ENCODE measurements at regions not wholly inside any gene's neighbourhood (a gene's known extent, or its start where the extent isn't known, plus 50 kb on each side); places are given as distances from the start of the nearest gene placed in this dataset.
"Not testable (repeated sequence)": the region's sequence is repeated elsewhere in the genome, so short reads cannot be mapped to it uniquely, and the experiment has no call there.

GRCh38 chr4:18479825-18480224 is 458.3 kb upstream of the LCORL start:
- DNase-seq (ENCODE audit: low read depth in 2 of 2) = no peak

GRCh38 chr4:18463987-18464559 is 442.5 kb upstream of the LCORL start:
- no peak for DNase-seq (ENCODE audit: low read depth in 2 of 2)

GRCh38 chr4:18458465-18458864 is 436.9 kb upstream of the LCORL start:
- no peak for DNase-seq (ENCODE audit: low read depth in 2 of 2)

GRCh38 chr4:18454349-18454748 is 432.8 kb upstream of the LCORL start:
- DNase-seq (ENCODE audit: low read depth in 2 of 2) = no peak

GRCh38 chr4:18445110-18445509 is 423.6 kb upstream of the LCORL start:
- DNase-seq (ENCODE audit: low read depth in 2 of 2) = no peak

- DNase-seq (ENCODE audit: low read depth in 2 of 2) = no peak
These were observed 422.7 kb upstream of the LCORL start for GRCh38 chr4:18444206-18444605.

- DNase-seq (ENCODE audit: low read depth in 2 of 2) = no peak
These were observed 421.4 kb upstream of the LCORL start for GRCh38 chr4:18442957-18443356.

- no peak for DNase-seq (ENCODE audit: low read depth in 2 of 2)
These were observed 420.1 kb upstream of the LCORL start for GRCh38 chr4:18441676-18442075.

- no peak for DNase-seq (ENCODE audit: low read depth in 2 of 2)
These were observed 419.6 kb upstream of the LCORL start for GRCh38 chr4:18441203-18441590.

- DNase-seq (ENCODE audit: low read depth in 2 of 2) = no peak
These were observed 419.1 kb upstream of the LCORL start for GRCh38 chr4:18440527-18441202.

GRCh38 chr4:18439311-18439710 is 417.8 kb upstream of the LCORL start:
- no peak for DNase-seq (ENCODE audit: low read depth in 2 of 2)

- no peak for DNase-seq (ENCODE audit: low read depth in 2 of 2)
These were observed 414.2 kb upstream of the LCORL start for GRCh38 chr4:18435781-18436180.

GRCh38 chr4:18422685-18423084 is 401.1 kb upstream of the LCORL start:
- no peak for DNase-seq (ENCODE audit: low read depth in 2 of 2)

- no peak for DNase-seq (ENCODE audit: low read depth in 2 of 2)
These were observed 400.0 kb upstream of the LCORL start for GRCh38 chr4:18421519-18421918.

GRCh38 chr4:18419780-18420179 is 398.2 kb upstream of the LCORL start:
- DNase-seq (ENCODE audit: low read depth in 2 of 2) = no peak

- DNase-seq (ENCODE audit: low read depth in 2 of 2) = not testable (repeated sequence)
These were observed 396.8 kb upstream of the LCORL start for GRCh38 chr4:18418195-18418898.

- DNase-seq (ENCODE audit: low read depth in 2 of 2) = not testable (repeated sequence)
These were observed 396.1 kb upstream of the LCORL start for GRCh38 chr4:18417651-18418050.

GRCh38 chr4:18406264-18406663 is 384.7 kb upstream of the LCORL start:
- DNase-seq (ENCODE audit: low read depth in 2 of 2) = no peak

- DNase-seq (ENCODE audit: low read depth in 2 of 2) = no peak
These were observed 383.5 kb upstream of the LCORL start for GRCh38 chr4:18405054-18405453.

- DNase-seq (ENCODE audit: low read depth in 2 of 2) = no peak
These were observed 383.1 kb upstream of the LCORL start for GRCh38 chr4:18404642-18405041.

GRCh38 chr4:18403327-18403726 is 381.8 kb upstream of the LCORL start:
- DNase-seq (ENCODE audit: low read depth in 2 of 2) = no peak

- DNase-seq (ENCODE audit: low read depth in 2 of 2) = no peak
These were observed 380.3 kb upstream of the LCORL start for GRCh38 chr4:18401868-18402267.

- DNase-seq (ENCODE audit: low read depth in 2 of 2) = no peak
These were observed 379.9 kb upstream of the LCORL start for GRCh38 chr4:18401425-18401824.
